IMR-90 (cell line): ENCODE measurements at regions not wholly inside any gene's neighbourhood (a gene's known extent, or its start where the extent isn't known, plus 50 kb on each side); places are given as distances from the start of the nearest gene placed in this dataset.

Experiments used
- CTCF ChIP-seq: conservative IDR thresholded peaks from 2 replicates; pipeline ENCODE4 v1.5.1; 2012; ENCODE audit warnings: mild to moderate bottlenecking, low read depth, low read length, improper control_type of control experiment
- MAFK ChIP-seq: IDR thresholded peaks from 2 replicates; pipeline ENCODE4 v1.6.1; 2012; ENCODE audit warnings: low read depth, low read length, improper control_type of control experiment
- POLR2A ChIP-seq: IDR thresholded peaks from 2 replicates; pipeline ENCODE4 v1.6.1; 2012; ENCODE audit warnings: mild to moderate bottlenecking, low read depth, low read length

GRCh38 chr5:4191703-4192102, 596.1 kb downstream of the IRX1 start:
- TF ChIP-seq MAFK (no peak), POLR2A (no peak), CTCF (no peak)
